Tibial artery (tissue), 4 donors: ENCODE measurements at regions not wholly inside any gene's neighbourhood (a gene's known extent, or its start where the extent isn't known, plus 50 kb on each side); places are given as distances from the start of the nearest gene placed in this dataset.

Source experiments
- DNase-seq, 2 donors: peaks; one replicate each; pipeline ENCODE4 v3.0.0-alpha.2; 2019
- H3K27ac ChIP-seq, 2 donors: fragments of 200-600 bp; sonication (generic) in 1 of 2; 1 replicate in 1 of 2; 2 replicates in 1 of 2; pipeline ENCODE4 v1.5.1; 2018 to 2019; ENCODE audit warnings: mild to moderate bottlenecking in 1 of 2
- H3K27me3 ChIP-seq, 2 donors: fragments of 200-600 bp; sonication (generic) in 1 of 2; one replicate each; pipeline versions ENCODE4 v1.5.1 to v1.6.0; 2016 to 2019
- H3K36me3 ChIP-seq, 3 donors: fragments of 200-600 bp; sonication (generic) in 2 of 3; one replicate each; pipeline ENCODE4 v1.5.1; 2016 to 2019; ENCODE audit warnings: mild to moderate bottlenecking in 2 of 3
- H3K4me1 ChIP-seq, 4 donors: fragments of 200-600 bp; sonication (generic) in 2 of 4; 1 replicate in 3 of 4; 2 replicates in 1 of 4; pipeline ENCODE4 v1.5.1; 2016 to 2019
- H3K4me3 ChIP-seq, 2 donors: fragments of 200-600 bp; sonication (generic) in 1 of 2; 1 replicate in 1 of 2; 2 replicates in 1 of 2; pipeline ENCODE4 v1.5.1; 2018 to 2019; ENCODE audit warnings: mild to moderate bottlenecking in 2 of 2
- H3K9me3 ChIP-seq, 3 donors: fragments of 200-600 bp; sonication (generic) in 1 of 3; one replicate each; pipeline ENCODE4 v1.5.1; 2016 to 2019
- CTCF ChIP-seq, 2 experiments: fragments of 200-600 bp in 1 of 2; fragments of 450-650 bp in 1 of 2; IDR thresholded peaks; one replicate each; pipeline ENCODE4 v1.5.1; 2017 to 2019; ENCODE audit warnings: antibody characterized with exemption in 2 of 2, mild to moderate bottlenecking in 1 of 2, moderate library complexity in 1 of 2
- intact Hi-C: fragments of 100-400 bp; cut with DNase I; formaldehyde crosslinking; loops from one replicate; pipeline ENCODE4 v1.15.0; 2023; ENCODE audit warnings: low total_unique reads

- Histone ChIP-seq H3K4me1 (peaks cover 0 to 3% (median 0%) of the 10 kb centered on the region in 4 donors), H3K36me3 (no peaks in the 10 kb centered on the region), H3K4me3 (no peak overlapping the region), H3K27ac (no peak overlapping the region), H3K27me3 (no peaks in the 10 kb centered on the region), H3K9me3 (no peaks in the 10 kb centered on the region)
- peak in 1 of 2 donors; percentile 53 for DNase-seq
- no peak for TF ChIP-seq CTCF (IDR thresholded peaks at IDR 0.05)
- intact Hi-C loops, result no loop called here
Observed at GRCh38 chr2:236968101-236968879, 117.4 kb upstream of the COPS8 start.

GRCh38 chr2:236968880-236969534, 116.7 kb upstream of the COPS8 start:
- H3K27ac ChIP-seq, result no peak overlapping the region
- peak in 1 of 2 donors; percentile 50 for DNase-seq
- no peaks in the 10 kb centered on the region for H3K9me3 ChIP-seq
- H3K4me3 ChIP-seq, result no peak overlapping the region
- no peak for TF ChIP-seq CTCF (IDR thresholded peaks at IDR 0.05)
- no peaks in the 10 kb centered on the region for H3K36me3 ChIP-seq
- peaks cover 0 to 3% (median 0%) of the 10 kb centered on the region in 4 donors for H3K4me1 ChIP-seq
- intact Hi-C loops, result no loop called here
- no peaks in the 10 kb centered on the region for H3K27me3 ChIP-seq

DNA sequence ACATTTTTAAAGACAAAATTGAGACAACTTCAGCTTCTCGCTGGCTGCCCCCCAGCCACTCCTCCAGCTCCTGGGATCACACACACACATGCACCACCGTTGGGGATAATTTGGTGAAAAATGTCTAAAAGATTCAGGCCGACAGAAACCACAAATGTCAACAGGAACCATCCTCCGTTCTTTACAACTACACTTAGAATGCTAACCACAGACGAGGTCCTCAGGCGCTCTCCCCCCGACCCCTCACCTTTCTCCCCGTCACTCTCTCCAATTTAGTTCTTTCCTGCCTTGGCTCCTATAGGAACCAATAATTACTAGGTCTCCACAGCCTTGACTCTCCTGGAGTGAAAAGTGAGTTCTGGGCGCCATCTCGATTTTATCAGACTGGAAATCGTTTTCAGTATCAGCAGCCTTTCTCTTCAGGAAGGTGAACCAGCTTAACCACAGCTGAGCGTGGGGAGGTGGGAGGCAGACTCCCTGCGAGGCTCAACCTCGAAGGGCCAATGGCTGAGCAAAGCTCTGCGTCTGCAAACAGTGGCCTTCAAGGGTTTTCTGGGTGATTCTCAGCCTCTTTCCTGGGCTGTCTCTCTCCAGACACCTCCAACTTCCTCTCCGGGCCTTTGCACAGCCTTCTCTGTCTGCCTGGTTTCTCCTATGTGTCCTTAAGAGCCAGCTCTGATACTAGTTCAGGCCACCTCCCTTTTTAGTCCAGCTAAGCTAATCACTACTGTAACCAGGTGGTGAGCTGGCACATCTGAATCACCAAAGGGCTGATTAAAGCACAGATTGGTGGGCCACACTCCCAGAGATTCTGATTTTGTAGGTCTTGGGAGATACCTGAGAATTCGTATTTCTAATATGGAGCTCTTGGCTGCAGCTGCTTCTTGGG, 115.7 kb upstream of the COPS8 start:
- H3K27ac ChIP-seq, result no peak overlapping the region
- H3K9me3 ChIP-seq, result no peaks in the 10 kb centered on the region
- H3K36me3 ChIP-seq, result no peaks in the 10 kb centered on the region
- peak in 1 of 2 donors; percentile 29 for DNase-seq
- peaks cover 0 to 3% (median 0%) of the 10 kb centered on the region in 4 donors for H3K4me1 ChIP-seq
- no peaks in the 10 kb centered on the region for H3K27me3 ChIP-seq
- intact Hi-C loops, result no loop called here
- no peak overlapping the region for H3K4me3 ChIP-seq
- TF ChIP-seq CTCF (IDR thresholded peaks at IDR 0.05), result no peak

- intact Hi-C loops, result no loop called here
- Histone ChIP-seq H3K4me1 (peaks cover 0 to 3% (median 0%) of the 10 kb centered on the region in 4 donors), H3K36me3 (no peaks in the 10 kb centered on the region), H3K9me3 (no peaks in the 10 kb centered on the region), H3K27ac (no peak overlapping the region), H3K27me3 (no peaks in the 10 kb centered on the region), H3K4me3 (no peak overlapping the region)
- no peak for TF ChIP-seq CTCF (IDR thresholded peaks at IDR 0.05)
- DNase-seq, result peak in 1 of 2 donors; percentile 47
Observed at GRCh38 chr2:236970656-236971010, 115.1 kb upstream of the COPS8 start.

DNA sequence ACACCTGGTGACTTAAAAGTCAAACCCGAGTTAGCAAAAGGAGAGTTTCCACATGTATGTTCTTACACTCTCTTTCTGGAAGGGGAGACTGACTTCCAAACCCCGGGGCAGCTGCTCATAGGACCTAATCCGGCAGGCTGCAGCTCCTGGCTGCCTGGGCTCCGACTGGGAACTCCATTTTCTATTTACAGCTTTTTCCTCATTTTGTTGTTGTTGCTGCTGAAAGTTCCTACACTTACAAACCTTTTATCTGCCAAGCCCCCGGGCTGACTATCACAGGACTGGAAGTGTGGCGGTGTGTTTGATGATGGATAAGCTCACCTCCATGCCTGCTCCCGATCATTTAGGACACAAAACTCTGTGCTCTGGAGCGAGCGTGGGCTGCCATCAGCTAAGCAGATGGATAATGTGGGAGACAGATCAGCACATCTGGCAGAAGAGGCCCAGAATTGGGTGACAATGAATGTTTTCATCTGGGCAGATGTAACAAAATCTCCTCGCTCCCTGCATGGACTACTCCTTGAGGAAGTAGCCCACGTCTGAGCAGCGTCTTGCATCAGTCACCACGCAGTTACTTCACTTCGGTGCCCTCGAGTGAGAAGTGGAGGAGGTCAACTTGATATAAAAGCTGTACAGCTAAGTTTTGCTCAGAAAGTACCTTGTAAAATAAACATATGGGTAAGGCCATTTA, 114.4 kb upstream of the COPS8 start:
- Histone ChIP-seq H3K27me3 (no peaks in the 10 kb centered on the region), H3K4me3 (no peak overlapping the region), H3K4me1 (peaks cover 0 to 3% (median 0%) of the 10 kb centered on the region in 4 donors), H3K9me3 (no peaks in the 10 kb centered on the region), H3K27ac (no peak overlapping the region), H3K36me3 (no peaks in the 10 kb centered on the region)
- DNase-seq, result no peak
- intact Hi-C loops, result no loop called here
- no peak for TF ChIP-seq CTCF (IDR thresholded peaks at IDR 0.05)
